ENCODE measurements at regions not wholly inside any gene's neighbourhood (a gene's known extent, or its start where the extent isn't known, plus 50 kb on each side); places are given as distances from the start of the nearest gene placed in this dataset.

DNA sequence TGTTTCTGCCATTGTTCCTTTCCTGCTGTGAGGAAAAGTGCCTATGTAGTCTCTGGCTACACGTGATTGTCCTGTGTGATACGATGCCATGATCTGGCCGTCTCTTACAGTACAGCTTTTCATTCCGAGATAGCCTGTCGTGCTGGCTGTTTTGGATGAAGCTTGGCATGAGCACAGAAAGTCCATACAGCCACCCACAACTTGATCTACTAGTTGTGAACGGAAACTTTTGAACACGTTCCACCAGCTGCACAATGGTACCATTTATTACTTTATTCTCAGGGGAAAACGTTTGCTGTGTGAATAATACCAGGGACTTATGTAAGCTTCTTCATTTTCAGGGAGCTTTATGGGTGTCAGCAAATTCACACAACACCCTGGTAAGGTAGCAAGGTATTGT, 217.6 kb upstream of the ANKRD55 start:
- Mint-ChIP-seq H3K27ac (peak overlapping the region; percentile 42), H3K9me3 (peaks cover 5% of the 10 kb centered on the region), H3K4me1 (peaks cover 17% of the 10 kb centered on the region), H3K27me3 (no peaks in the 10 kb centered on the region), H3K4me3 (no peak overlapping the region), H3K36me3 (no peaks in the 10 kb centered on the region)
- no peak for ATAC-seq

DNA sequence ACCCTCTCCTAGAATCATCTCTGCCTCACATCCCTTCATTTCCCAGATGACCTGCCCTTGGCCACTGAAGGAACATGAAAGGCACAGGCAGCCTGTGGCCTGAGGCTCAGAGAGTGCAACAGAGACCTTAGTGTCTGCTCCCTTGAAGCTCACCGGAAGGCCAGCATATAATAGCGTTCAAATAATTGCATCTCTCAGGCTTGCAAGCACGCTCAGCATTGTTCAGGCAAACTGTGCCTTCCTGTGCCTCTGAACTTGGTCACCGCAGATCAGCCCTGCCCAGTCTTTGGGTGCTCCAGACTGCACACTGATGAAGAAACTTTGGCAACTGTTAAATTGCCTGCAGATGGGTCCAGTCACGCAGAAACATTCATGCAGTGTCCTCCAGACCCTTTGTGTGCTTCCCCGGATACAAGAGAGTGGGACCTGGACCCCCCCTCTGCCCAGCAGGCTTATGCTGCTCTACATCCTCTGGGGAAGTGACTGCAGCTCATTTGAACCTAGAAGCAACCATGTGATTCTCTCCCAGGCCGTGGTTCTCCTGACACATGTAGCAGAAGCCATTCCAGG, 216.0 kb upstream of the ANKRD55 start:
- no peak overlapping the region for H3K27ac Mint-ChIP-seq
- no peak for ATAC-seq
- H3K4me3 Mint-ChIP-seq: no peak overlapping the region
- no peaks in the 10 kb centered on the region for H3K36me3 Mint-ChIP-seq
- H3K27me3 Mint-ChIP-seq: no peaks in the 10 kb centered on the region
- H3K4me1 Mint-ChIP-seq: peaks cover 6% of the 10 kb centered on the region
- peaks cover 5% of the 10 kb centered on the region for H3K9me3 Mint-ChIP-seq

DNA sequence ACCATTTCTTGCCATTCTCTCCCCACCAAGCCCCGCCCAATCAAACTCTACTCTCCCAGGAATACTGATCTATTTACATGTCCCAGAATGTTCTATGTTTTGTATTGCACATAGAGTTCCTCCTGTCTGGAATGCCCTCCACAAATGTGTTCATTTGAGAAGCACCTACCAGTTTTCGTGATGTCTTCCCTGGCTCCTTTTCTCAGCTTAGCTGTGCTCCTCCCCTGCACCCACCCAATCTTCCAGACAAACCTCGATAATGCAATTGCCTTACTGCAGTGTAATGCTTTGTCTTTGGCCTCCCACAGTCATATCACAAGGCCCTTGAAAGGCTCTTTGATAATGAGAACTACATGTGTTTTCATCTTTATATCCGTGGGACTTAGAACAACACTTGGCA, 214.5 kb upstream of the ANKRD55 start:
- H3K36me3 Mint-ChIP-seq: no peaks in the 10 kb centered on the region
- peaks cover 6% of the 10 kb centered on the region for H3K4me1 Mint-ChIP-seq
- H3K4me3 Mint-ChIP-seq: no peak overlapping the region
- no peak for ATAC-seq
- no peak overlapping the region for H3K27ac Mint-ChIP-seq
- peaks cover 5% of the 10 kb centered on the region for H3K9me3 Mint-ChIP-seq
- H3K27me3 Mint-ChIP-seq: no peaks in the 10 kb centered on the region

- H3K27ac Mint-ChIP-seq: no peak overlapping the region
- H3K4me3 Mint-ChIP-seq: no peak overlapping the region
- H3K4me1 Mint-ChIP-seq: peaks cover 6% of the 10 kb centered on the region
- no peaks in the 10 kb centered on the region for H3K27me3 Mint-ChIP-seq
- no peaks in the 10 kb centered on the region for H3K36me3 Mint-ChIP-seq
- peaks cover 5% of the 10 kb centered on the region for H3K9me3 Mint-ChIP-seq
- no peak for ATAC-seq
Measured at GRCh38 chr5:56447232-56447631, 214.1 kb upstream of the ANKRD55 start.

GRCh38 chr5:56446728-56447127, 213.6 kb upstream of the ANKRD55 start:
- Mint-ChIP-seq H3K4me1 (peaks cover 6% of the 10 kb centered on the region), H3K4me3 (no peak overlapping the region), H3K27me3 (no peaks in the 10 kb centered on the region), H3K36me3 (no peaks in the 10 kb centered on the region), H3K9me3 (peaks cover 5% of the 10 kb centered on the region), H3K27ac (no peak overlapping the region)
- ATAC-seq: no peak

- H3K27me3 Mint-ChIP-seq: no peaks in the 10 kb centered on the region
- H3K27ac Mint-ChIP-seq: no peak overlapping the region
- no peak for ATAC-seq
- H3K36me3 Mint-ChIP-seq: no peaks in the 10 kb centered on the region
- H3K4me1 Mint-ChIP-seq: peaks cover 6% of the 10 kb centered on the region
- no peak overlapping the region for H3K4me3 Mint-ChIP-seq
- peaks cover 5% of the 10 kb centered on the region for H3K9me3 Mint-ChIP-seq
Measured at GRCh38 chr5:56443826-56444225, 210.7 kb upstream of the ANKRD55 start.

- Mint-ChIP-seq H3K27me3 (no peaks in the 10 kb centered on the region), H3K4me3 (no peak overlapping the region), H3K9me3 (no peaks in the 10 kb centered on the region), H3K4me1 (no peaks in the 10 kb centered on the region), H3K36me3 (no peaks in the 10 kb centered on the region), H3K27ac (no peak overlapping the region)
- ATAC-seq: no peak
Measured at GRCh38 chr5:56440871-56441740, 208.0 kb upstream of the ANKRD55 start.

DNA sequence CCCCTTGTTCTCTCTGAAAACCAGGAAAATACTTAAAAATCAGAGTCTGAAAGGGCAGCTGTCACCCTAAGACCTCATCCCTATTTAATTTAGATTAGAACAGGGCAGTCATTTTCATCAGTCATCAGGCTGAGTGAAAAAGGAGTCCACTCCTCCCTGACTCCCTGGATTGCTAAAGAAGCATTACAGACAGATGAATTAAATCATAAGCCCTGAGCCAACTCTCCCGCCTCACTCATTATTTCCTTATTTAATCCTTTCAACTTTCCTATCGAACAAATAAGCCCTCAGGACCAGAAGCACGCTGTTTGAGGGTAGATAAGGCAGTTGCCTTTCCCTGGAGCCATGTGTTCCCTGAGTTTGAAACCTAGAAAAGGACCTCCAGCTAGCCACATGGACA, 201.9 kb upstream of the ANKRD55 start:
- no peaks in the 10 kb centered on the region for H3K36me3 Mint-ChIP-seq
- no peak for ATAC-seq
- no peaks in the 10 kb centered on the region for H3K9me3 Mint-ChIP-seq
- H3K27ac Mint-ChIP-seq: peak overlapping the region; percentile 14
- peaks cover 25% of the 10 kb centered on the region for H3K4me1 Mint-ChIP-seq
- H3K27me3 Mint-ChIP-seq: no peaks in the 10 kb centered on the region
- H3K4me3 Mint-ChIP-seq: no peak overlapping the region

GRCh38 chr5:56433039-56433617, 200.0 kb upstream of the ANKRD55 start:
- Mint-ChIP-seq H3K27me3 (no peaks in the 10 kb centered on the region), H3K4me1 (peaks cover 28% of the 10 kb centered on the region), H3K36me3 (no peaks in the 10 kb centered on the region), H3K4me3 (no peak overlapping the region), H3K9me3 (no peaks in the 10 kb centered on the region), H3K27ac (no peak overlapping the region)
- ATAC-seq: no peak

DNA sequence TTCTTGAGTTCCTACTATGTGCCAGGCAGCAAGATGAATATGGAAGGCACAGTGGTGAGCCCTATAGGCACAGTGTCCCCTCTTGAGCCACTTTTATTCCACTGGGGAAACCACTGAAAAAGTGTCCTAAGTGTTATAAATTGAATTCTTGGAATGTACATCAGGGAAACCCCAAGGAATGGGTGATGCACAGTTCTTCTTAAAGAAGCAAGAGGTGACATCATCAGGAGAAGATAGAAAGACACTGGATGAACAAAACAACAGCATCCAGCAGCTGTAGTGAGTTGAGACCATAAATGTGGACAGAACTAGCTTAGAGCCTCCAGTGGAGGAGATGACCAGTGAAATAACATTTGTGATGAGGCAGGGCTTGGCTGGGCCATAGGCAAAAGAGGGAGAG, 199.2 kb upstream of the ANKRD55 start:
- peaks cover 33% of the 10 kb centered on the region for H3K4me1 Mint-ChIP-seq
- no peak overlapping the region for H3K27ac Mint-ChIP-seq
- no peaks in the 10 kb centered on the region for H3K27me3 Mint-ChIP-seq
- H3K9me3 Mint-ChIP-seq: no peaks in the 10 kb centered on the region
- no peak overlapping the region for H3K4me3 Mint-ChIP-seq
- H3K36me3 Mint-ChIP-seq: peaks cover 5% of the 10 kb centered on the region
- ATAC-seq: no peak

- no peak overlapping the region for H3K27ac Mint-ChIP-seq
- H3K4me1 Mint-ChIP-seq: peaks cover 33% of the 10 kb centered on the region
- peaks cover 5% of the 10 kb centered on the region for H3K36me3 Mint-ChIP-seq
- H3K9me3 Mint-ChIP-seq: no peaks in the 10 kb centered on the region
- H3K27me3 Mint-ChIP-seq: no peaks in the 10 kb centered on the region
- no peak overlapping the region for H3K4me3 Mint-ChIP-seq
- ATAC-seq: no peak
Measured at GRCh38 chr5:56430422-56430821, 197.3 kb upstream of the ANKRD55 start.

GRCh38 chr5:56429110-56429561, 196.0 kb upstream of the ANKRD55 start:
- H3K27ac Mint-ChIP-seq: no peak overlapping the region
- no peak for ATAC-seq
- no peaks in the 10 kb centered on the region for H3K9me3 Mint-ChIP-seq
- peaks cover 5% of the 10 kb centered on the region for H3K36me3 Mint-ChIP-seq
- peaks cover 33% of the 10 kb centered on the region for H3K4me1 Mint-ChIP-seq
- no peaks in the 10 kb centered on the region for H3K27me3 Mint-ChIP-seq
- no peak overlapping the region for H3K4me3 Mint-ChIP-seq

DNA sequence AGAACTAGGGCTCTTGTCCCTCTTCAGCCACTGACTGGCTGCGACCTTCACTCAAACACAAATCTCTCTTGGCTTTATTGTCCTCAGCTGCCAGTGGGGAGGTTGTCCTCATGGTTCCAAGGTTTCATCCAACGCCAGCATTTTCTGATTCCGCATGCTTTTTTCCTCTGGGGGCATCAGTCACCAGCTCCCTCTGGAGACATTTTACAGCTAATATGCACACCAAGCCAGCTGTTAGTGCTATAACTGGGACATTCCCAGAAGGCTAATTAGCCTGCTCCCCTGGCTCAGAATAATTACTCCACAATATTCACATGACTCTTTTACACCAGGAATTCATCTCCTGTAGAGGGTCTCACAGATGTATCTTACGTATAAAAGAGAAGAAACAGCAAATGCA, 193.6 kb upstream of the ANKRD55 start:
- ATAC-seq: no peak
- Mint-ChIP-seq H3K27me3 (no peaks in the 10 kb centered on the region), H3K4me1 (peaks cover 15% of the 10 kb centered on the region), H3K4me3 (no peak overlapping the region), H3K9me3 (no peaks in the 10 kb centered on the region), H3K27ac (no peak overlapping the region), H3K36me3 (peaks cover 5% of the 10 kb centered on the region)

- no peak overlapping the region for H3K4me3 Mint-ChIP-seq
- no peak overlapping the region for H3K27ac Mint-ChIP-seq
- H3K4me1 Mint-ChIP-seq: peaks cover 15% of the 10 kb centered on the region
- peaks cover 11% of the 10 kb centered on the region for H3K9me3 Mint-ChIP-seq
- peaks cover 15% of the 10 kb centered on the region for H3K36me3 Mint-ChIP-seq
- H3K27me3 Mint-ChIP-seq: no peaks in the 10 kb centered on the region
- no peak for ATAC-seq
Measured at GRCh38 chr5:56422076-56422762, 189.1 kb upstream of the ANKRD55 start.

DNA sequence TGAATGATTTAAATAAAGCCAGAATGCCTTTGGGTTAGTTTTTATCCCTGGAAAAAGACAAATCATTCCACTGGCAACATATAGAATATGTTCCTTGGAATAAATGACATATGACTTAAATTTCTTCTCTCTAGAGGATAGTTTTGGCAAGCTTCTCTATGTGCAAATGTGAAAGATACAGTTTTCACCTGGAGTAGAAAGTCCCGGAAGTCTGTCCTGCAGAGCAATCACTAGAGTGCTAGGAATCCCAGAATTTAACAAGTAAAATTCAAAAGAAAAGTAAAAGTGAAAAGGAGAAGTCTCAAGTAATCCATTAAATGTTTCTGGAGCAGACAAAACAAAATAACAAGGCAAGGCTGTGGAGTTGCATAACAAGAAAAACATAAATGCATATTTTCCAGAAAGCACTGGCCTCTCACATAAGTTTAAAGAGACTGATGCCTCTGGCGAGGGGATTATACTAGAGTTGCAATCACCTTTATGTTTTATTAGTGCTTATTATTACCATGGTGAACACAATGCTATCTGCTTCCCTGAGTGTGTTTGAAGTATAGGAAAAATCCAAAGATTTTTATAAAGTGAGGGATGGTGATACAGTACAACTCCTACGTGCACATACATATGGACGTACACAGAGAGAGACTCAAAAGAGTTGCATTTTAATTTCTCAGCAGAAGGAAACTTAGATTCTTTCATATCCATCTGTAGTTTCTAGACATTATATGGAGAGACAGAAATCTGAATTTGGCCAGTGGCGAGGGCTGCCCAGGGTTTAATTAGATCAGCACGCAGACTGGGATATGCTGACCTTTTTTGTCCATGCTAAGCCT, 188.3 kb upstream of the ANKRD55 start:
- no peak for ATAC-seq
- Mint-ChIP-seq H3K27ac (no peak overlapping the region), H3K9me3 (peaks cover 11% of the 10 kb centered on the region)

More for the DNA sequence above, 188.3 kb upstream of the ANKRD55 start:
- Mint-ChIP-seq H3K4me3 (no peak overlapping the region), H3K36me3 (peaks cover 15% of the 10 kb centered on the region), H3K27me3 (no peaks in the 10 kb centered on the region), H3K4me1 (peaks cover 20% of the 10 kb centered on the region)

All from stimulated activated memory B cell treated with anti-CD40 and anti-IgM and Interleukin-4, amounts not matched to agents 10 μg/mL and 1 μg/mL and 100 μg/mL, for 72 hours (primary cell).